K562 (cell line): ENCODE measurements at regions not wholly inside any gene's neighbourhood (a gene's known extent, or its start where the extent isn't known, plus 50 kb on each side); places are given as distances from the start of the nearest gene placed in this dataset.

Source experiments
- ADNP ChIP-seq: fragments of 200-800 bp; sonication (Bioruptor generic); IDR thresholded peaks from 2 replicates; pipeline ENCODE4 v1.6.1; 2016; ENCODE audit warnings: missing genetic modification characterization, missing compliant biosample characterization
- ARID2 ChIP-seq: fragments of 450-650 bp; IDR thresholded peaks from 2 replicates; pipeline ENCODE4 v1.6.1; 2017; ENCODE audit warnings: antibody characterized with exemption, mild to moderate bottlenecking
- BCL6 ChIP-seq: fragments of 250-450 bp; sonication (Bioruptor Pico); IDR thresholded peaks from 2 replicates; pipeline ENCODE4 v1.4.0; 2020
- CHD7 ChIP-seq: fragments of 200-600 bp; sonication (generic); IDR thresholded peaks from one replicate; pipeline ENCODE4 v1.6.1; 2012; ENCODE audit warnings: mild to moderate bottlenecking, low read depth, low read length, inconsistent platforms
- GTF2E2 ChIP-seq: fragments of 200-800 bp; sonication (Bioruptor generic); IDR thresholded peaks from 2 replicates; pipeline ENCODE4 v1.6.1; 2016; ENCODE audit warnings: missing genetic modification characterization, missing compliant biosample characterization
- RERE ChIP-seq: sonication (generic); formaldehyde crosslinking; IDR thresholded peaks from 2 replicates; pipeline ENCODE4 v1.8.0; 2023; ENCODE audit warnings: missing genetic modification reagents, mild to moderate bottlenecking, borderline replicate concordance
- STAT6 ChIP-seq: sonication (generic); formaldehyde crosslinking; IDR thresholded peaks from 2 replicates; pipeline ENCODE4 v1.8.1; 2023; ENCODE audit warnings: mild to moderate bottlenecking, missing genetic modification reagents
- ZNF436 ChIP-seq: fragments of 250-450, 450-650 bp; sonication (Bioruptor Pico); formaldehyde crosslinking; IDR thresholded peaks from 2 replicates; pipeline ENCODE4 v1.7.0; 2020; ENCODE audit warnings: mild to moderate bottlenecking
- ZNF445 ChIP-seq: fragments of 250-450 bp; sonication (Bioruptor Pico); IDR thresholded peaks from 2 replicates; pipeline ENCODE4 v1.4.0; 2020; ENCODE audit warnings: low read depth, mild to moderate bottlenecking, moderate library complexity

GRCh38 chr4:187396106-187396505 is 599.5 kb upstream of the ZFP42 start (continued):
- no peak for TF ChIP-seq CHD7
- TF ChIP-seq ZNF436 (CRISPR knock-in tag): no peak
- TF ChIP-seq RERE (CRISPR knock-in tag): no peak
- TF ChIP-seq ZNF445 (CRISPR knock-in tag): no peak
- TF ChIP-seq GTF2E2: no peak
- TF ChIP-seq STAT6 (CRISPR knock-in tag): no peak
- no peak for TF ChIP-seq ADNP (tag)
- no peak for TF ChIP-seq BCL6 (CRISPR knock-in tag)
- TF ChIP-seq ARID2: no peak
